ENCODE measurements at regions not wholly inside any gene's neighbourhood (a gene's known extent, or its start where the extent isn't known, plus 50 kb on each side); places are given as distances from the start of the nearest gene placed in this dataset.

DNA sequence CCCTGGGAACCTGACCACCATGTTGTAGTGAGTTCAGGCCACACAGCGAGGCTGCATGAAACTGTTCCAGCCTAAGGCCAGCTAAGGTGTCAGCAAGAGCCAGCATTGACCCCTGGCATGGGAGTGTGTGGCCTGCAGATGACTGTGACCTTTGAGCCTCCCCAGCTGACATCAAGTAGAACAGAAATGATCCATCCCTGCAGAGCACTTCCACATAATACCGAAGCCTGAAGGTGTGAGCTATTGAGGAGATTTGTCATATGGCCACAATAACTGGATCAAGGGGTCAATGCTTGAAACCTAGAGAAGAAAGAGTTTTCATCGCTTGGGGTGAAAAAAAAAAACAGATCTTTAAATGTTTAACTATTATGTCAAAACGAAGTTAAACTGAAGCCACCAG is 207.3 kb upstream of the SOX11 start:
- H3K27me3 ChIP-seq (ENCODE audit: low read depth) = no peaks in the 10 kb centered on the region

DNA sequence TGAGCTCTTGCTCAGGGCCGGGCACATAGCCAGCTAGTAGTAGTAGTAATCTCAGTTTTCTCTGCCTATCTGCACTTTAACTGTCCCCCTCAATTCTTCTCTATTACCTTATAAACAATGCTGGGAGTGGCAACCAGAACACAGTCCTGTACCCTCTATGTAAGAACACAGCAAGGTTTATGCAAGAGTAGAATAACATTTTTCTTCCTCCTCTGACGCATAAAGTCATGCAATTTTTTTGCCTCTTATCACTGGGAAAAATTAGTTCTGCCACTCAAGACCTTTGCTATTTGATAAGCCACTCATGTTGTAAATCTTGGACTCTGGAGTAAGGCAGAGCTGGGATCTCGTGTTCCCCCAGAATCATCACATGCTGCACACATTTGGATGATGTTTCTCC is 200.7 kb upstream of the SOX11 start:
- in situ Hi-C loops (cut with MboI; ENCODE audit: low sequenced_read_pairs) = no loop called here
- Histone ChIP-seq H3K9me3 (0 out of 2 replicates have a peak, but pooled peaks cover 2% of the 10 kb centered on the region), H3K4me3 (no peak overlapping the region), H3K4me1 (no peaks in the 10 kb centered on the region), H3K27me3 (ENCODE audit: low read depth) (no peaks in the 10 kb centered on the region), H3K36me3 (replicated peaks) (no peaks in the 10 kb centered on the region)
- DNase-seq (ENCODE audit: low spot score in 2 of 2) = no peak

More for the DNA sequence above, 207.3 kb upstream of the SOX11 start:
- DNase-seq (ENCODE audit: low spot score in 2 of 2) = no peak
- in situ Hi-C loops (cut with MboI; ENCODE audit: low sequenced_read_pairs) = no loop called here
- no peaks in the 10 kb centered on the region for H3K36me3 ChIP-seq (replicated peaks)
- H3K9me3 ChIP-seq = 0 out of 2 replicates have a peak, but pooled peaks cover 2% of the 10 kb centered on the region
- H3K4me3 ChIP-seq = no peak overlapping the region
- H3K4me1 ChIP-seq = no peaks in the 10 kb centered on the region

DNA sequence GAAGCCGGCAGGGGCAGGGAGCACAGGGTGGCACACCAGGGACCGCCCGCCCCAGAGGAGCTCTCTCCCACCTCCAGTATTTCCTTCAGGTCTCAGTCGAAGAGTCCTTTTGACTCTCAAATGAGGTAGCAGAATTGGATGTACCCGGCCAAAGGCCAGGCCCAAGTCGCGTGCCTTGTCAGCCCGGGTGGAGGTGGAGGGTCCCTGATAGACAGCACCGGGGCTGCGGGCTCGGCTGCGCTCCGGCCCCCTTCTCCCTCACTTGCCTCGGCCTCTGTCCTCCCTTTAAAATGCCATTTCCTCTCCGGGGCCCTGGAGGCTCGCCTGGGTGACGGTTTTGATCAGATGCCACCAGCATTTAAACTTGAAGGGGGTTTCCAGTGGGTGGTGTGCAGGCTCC is 198.9 kb upstream of the SOX11 start:
- Histone ChIP-seq H3K9me3 (no peaks in the 10 kb centered on the region), H3K36me3 (replicated peaks) (no peaks in the 10 kb centered on the region), H3K27me3 (ENCODE audit: low read depth) (no peaks in the 10 kb centered on the region), H3K4me3 (no peak overlapping the region), H3K4me1 (no peaks in the 10 kb centered on the region)
- in situ Hi-C loops (cut with MboI; ENCODE audit: low sequenced_read_pairs) = no loop called here
- DNase-seq (ENCODE audit: low spot score in 2 of 2) = no peak

DNA sequence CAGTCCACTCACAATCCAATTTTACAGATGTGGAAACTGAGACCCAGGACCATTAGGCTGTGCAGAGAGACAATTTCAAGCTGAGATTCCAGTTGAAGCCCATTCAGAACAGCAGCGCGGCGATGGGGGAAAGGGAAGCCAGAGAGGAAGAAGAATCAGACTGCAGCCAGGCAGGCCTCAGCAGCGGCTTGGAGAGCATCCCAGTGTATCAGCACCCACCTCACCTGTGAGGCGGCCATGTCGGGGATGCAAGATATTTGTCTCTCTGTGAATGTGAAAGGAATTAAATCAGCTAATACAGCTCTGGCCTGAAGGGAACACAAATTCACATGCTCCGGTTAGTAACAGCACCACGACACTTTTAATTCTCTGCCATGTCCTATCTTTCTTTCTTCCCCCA is 198.0 kb upstream of the SOX11 start:
- Histone ChIP-seq H3K9me3 (no peaks in the 10 kb centered on the region), H3K4me1 (no peaks in the 10 kb centered on the region), H3K36me3 (replicated peaks) (no peaks in the 10 kb centered on the region), H3K4me3 (no peak overlapping the region), H3K27me3 (ENCODE audit: low read depth) (no peaks in the 10 kb centered on the region)
- no peak for DNase-seq (ENCODE audit: low spot score in 2 of 2)
- in situ Hi-C loops (cut with MboI; ENCODE audit: low sequenced_read_pairs) = no loop called here

DNA sequence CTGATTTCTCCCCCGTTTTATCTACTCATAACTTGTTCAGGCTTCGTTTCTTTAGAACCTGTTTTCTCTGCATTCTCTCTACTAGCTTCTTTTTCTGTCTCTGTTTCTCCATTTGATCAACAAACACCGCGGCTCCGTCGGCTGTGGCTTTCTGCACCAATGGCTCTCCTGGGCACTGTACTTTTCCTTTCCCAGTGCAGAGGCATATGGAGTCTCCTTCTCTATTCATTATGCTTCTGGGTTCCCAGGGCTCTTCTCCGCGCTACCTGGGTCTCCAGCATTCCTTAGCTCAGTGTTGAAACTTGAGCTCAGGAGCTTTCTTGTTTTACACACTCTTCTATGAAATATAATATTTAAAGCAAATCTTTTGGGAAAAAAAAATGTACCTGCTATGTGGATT is 196.6 kb upstream of the SOX11 start:
- no peaks in the 10 kb centered on the region for H3K36me3 ChIP-seq (replicated peaks)
- H3K4me3 ChIP-seq = no peak overlapping the region
- H3K9me3 ChIP-seq = no peaks in the 10 kb centered on the region
- H3K4me1 ChIP-seq = no peaks in the 10 kb centered on the region
- in situ Hi-C loops (cut with MboI; ENCODE audit: low sequenced_read_pairs) = no loop called here
- no peaks in the 10 kb centered on the region for H3K27me3 ChIP-seq (ENCODE audit: low read depth)
- no peak for DNase-seq (ENCODE audit: low spot score in 2 of 2)

DNA sequence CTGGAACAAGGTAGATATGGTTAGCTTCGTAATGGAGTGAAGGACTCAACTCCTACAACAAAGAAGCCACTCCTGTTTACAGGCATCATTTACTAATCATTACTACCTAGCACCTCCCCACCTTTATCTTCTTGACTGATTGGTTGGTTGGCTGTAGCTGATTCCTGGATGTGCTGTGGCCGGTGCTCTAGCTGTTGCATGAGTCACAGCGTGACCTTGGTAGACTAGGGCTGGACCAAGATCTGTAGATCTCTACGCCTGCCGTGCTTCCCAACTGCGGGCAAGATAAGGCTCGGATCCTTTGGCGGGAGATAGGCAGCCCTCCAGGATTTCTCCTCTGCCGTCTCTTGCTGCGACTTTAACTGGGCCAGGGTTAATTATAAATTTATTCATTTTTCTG is 194.3 kb upstream of the SOX11 start:
- Histone ChIP-seq H3K4me1 (no peaks in the 10 kb centered on the region), H3K27me3 (ENCODE audit: low read depth) (no peaks in the 10 kb centered on the region), H3K4me3 (no peak overlapping the region), H3K36me3 (replicated peaks) (no peaks in the 10 kb centered on the region), H3K9me3 (no peaks in the 10 kb centered on the region)
- in situ Hi-C loops (cut with MboI; ENCODE audit: low sequenced_read_pairs) = no loop called here
- DNase-seq (ENCODE audit: low spot score in 2 of 2) = no peak

DNA sequence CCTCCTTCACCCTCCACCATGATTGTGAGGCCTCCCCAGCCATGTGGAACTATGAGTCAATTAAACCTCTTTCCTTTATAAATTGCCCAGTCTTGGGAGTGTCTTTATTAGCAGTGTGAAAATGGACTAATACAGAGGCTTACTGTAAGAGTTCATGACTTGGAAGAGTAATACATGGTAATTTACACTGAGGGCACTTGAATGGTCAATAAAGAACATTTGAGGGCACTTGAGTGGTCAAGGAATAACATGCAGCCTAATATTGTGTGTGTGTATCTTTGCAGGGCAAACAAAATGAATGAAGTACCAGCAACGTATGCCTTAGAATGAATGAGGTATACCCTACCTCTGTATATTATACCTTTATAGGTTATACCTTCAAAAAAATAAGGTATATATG is 190.4 kb upstream of the SOX11 start:
- H3K36me3 ChIP-seq (replicated peaks) = no peaks in the 10 kb centered on the region
- H3K9me3 ChIP-seq = no peaks in the 10 kb centered on the region
- no peaks in the 10 kb centered on the region for H3K4me1 ChIP-seq
- no peak overlapping the region for H3K4me3 ChIP-seq
- in situ Hi-C loops (cut with MboI; ENCODE audit: low sequenced_read_pairs) = no loop called here
- H3K27me3 ChIP-seq (ENCODE audit: low read depth) = no peaks in the 10 kb centered on the region
- DNase-seq (ENCODE audit: low spot score in 2 of 2) = no peak

DNA sequence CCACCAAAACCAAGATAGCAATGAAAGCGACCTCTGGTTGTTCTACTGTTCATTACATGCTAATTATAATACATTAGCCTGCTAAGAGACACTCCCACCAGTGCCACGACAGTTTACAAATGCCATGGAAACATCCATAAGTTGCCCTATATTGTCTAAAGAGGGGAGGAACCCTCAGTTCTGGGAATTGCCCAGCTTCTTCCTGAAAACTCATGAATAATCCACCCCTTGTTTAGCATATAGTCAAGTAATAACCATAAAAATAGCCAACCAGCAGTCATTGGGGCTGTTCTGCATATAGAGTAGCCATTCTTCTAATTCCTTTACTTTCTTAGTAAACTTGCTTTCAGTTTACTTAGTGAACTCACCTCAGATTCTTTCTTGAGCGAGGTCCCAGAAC is 189.8 kb upstream of the SOX11 start:
- no peak for DNase-seq (ENCODE audit: low spot score in 2 of 2)
- no peaks in the 10 kb centered on the region for H3K4me1 ChIP-seq
- no peak overlapping the region for H3K4me3 ChIP-seq
- no peaks in the 10 kb centered on the region for H3K27me3 ChIP-seq (ENCODE audit: low read depth)
- in situ Hi-C loops (cut with MboI; ENCODE audit: low sequenced_read_pairs) = no loop called here
- no peaks in the 10 kb centered on the region for H3K36me3 ChIP-seq (replicated peaks)
- H3K9me3 ChIP-seq = no peaks in the 10 kb centered on the region

DNA sequence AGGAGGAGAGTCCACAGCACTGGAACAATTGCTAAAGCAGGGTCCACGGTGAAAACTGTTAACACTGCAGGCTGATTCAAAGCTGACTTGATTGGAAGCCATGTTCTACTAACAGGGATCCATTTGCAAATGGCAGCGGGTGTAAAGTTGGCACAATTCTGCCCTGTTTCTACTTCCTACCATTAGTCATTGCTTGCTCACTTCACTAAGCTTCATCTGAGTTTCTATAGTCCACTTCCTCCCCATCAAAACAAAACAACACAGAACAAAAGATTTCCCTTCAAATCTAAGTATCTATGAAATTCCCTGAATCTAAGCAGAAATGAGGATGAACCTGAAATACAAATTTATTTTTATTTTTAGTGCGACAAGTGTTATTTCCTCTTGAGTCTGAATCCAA is 187.4 kb upstream of the SOX11 start:
- in situ Hi-C loops (cut with MboI; ENCODE audit: low sequenced_read_pairs) = no loop called here
- H3K27me3 ChIP-seq (ENCODE audit: low read depth) = no peaks in the 10 kb centered on the region
- no peak overlapping the region for H3K4me3 ChIP-seq
- H3K36me3 ChIP-seq (replicated peaks) = no peaks in the 10 kb centered on the region
- H3K9me3 ChIP-seq = no peaks in the 10 kb centered on the region
- H3K4me1 ChIP-seq = no peaks in the 10 kb centered on the region
- DNase-seq (ENCODE audit: low spot score in 2 of 2) = no peak

DNA sequence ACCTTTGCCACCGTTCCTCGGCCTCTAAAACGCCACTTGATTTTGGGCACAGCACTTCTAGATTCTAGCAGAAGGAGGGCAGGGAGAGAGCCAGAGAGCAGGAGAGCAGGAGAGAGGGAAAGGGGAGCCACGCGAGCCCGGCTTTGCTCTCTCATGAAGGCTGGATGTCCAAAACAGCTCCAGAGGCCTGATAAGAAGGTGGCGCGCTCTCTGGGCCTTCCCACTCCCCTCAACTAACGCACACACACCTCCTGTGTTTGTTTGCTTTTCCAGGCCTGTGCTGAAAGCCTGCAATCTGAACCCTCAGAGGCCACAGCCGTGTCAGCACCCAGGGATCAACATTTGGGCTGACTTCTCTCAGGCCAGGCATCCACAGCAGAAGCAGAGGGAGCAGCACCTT is 184.8 kb upstream of the SOX11 start:
- in situ Hi-C loops (cut with MboI; ENCODE audit: low sequenced_read_pairs) = no loop called here
- DNase-seq (ENCODE audit: low spot score in 2 of 2) = no peak
- H3K27me3 ChIP-seq (ENCODE audit: low read depth) = no peaks in the 10 kb centered on the region
- H3K4me1 ChIP-seq = no peaks in the 10 kb centered on the region
- H3K9me3 ChIP-seq = no peaks in the 10 kb centered on the region
- no peaks in the 10 kb centered on the region for H3K36me3 ChIP-seq (replicated peaks)
- no peak overlapping the region for H3K4me3 ChIP-seq

DNA sequence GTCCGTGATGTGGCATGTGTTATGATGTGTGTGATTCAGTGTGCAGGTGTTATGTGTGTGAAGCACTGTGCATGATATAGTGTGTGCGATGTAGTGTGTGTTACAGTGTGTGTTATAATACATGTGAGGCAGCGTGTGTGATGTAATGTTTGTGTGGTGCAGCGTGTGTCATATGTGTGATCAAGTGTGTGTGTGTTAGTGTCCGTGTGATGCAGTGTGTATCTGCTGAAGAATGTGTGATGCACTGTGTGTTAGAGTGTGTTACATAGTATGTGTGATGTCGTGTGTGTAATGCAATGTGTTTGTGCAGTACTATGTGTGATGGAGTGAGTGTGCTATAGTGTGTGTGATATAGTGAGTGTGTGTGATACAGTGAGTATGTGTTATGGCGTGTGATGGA is 182.8 kb upstream of the SOX11 start:
- H3K9me3 ChIP-seq = no peaks in the 10 kb centered on the region
- H3K4me1 ChIP-seq = no peaks in the 10 kb centered on the region
- H3K4me3 ChIP-seq = no peak overlapping the region
- in situ Hi-C loops (cut with MboI; ENCODE audit: low sequenced_read_pairs) = no loop called here
- H3K36me3 ChIP-seq (replicated peaks) = no peaks in the 10 kb centered on the region
- H3K27me3 ChIP-seq (ENCODE audit: low read depth) = no peaks in the 10 kb centered on the region
- no peak for DNase-seq (ENCODE audit: low spot score in 2 of 2)

DNA sequence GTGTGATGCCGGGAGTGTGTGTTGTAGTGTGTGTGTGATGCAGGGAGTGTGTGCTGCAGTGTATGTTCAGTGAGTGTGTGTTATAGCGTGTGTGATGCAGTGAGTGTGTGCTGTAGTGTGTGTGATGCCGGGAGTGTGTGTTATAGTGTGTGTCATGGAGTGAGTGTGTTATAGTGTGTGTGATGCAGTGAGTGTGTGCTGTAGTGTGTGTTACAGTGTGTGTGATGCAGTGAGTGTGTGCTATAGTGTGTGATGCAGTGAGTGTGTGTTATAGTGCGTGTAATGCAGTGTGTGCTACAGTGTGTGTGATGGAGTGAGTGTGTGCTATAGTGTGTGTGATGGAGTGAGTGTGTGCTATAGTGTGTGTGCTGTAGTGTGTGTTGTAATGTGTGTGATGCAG is 182.1 kb upstream of the SOX11 start:
- Histone ChIP-seq H3K9me3 (no peaks in the 10 kb centered on the region), H3K27me3 (ENCODE audit: low read depth) (no peaks in the 10 kb centered on the region), H3K4me1 (no peaks in the 10 kb centered on the region), H3K36me3 (replicated peaks) (no peaks in the 10 kb centered on the region), H3K4me3 (no peak overlapping the region)
- in situ Hi-C loops (cut with MboI; ENCODE audit: low sequenced_read_pairs) = no loop called here
- no peak for DNase-seq (ENCODE audit: low spot score in 2 of 2)

DNA sequence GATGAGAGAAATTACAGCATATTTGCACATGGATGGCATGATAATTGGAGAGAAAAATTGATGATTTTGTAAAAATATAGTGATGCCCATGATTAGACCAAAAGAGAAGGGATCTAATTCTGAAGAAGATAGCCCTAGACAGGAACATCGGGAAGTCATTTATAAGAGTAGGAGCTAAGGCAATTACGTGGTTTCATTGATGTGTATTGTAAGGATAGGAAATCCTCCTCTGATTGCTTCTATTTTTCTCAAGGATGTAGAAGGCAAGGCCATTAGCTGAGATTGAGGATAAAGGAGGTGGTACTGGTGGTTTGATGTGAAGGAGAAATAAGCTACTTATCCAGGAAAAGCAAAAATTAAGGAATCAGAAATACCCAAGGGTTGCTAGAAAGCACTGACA is 176.5 kb upstream of the SOX11 start:
- Histone ChIP-seq H3K4me3 (no peak overlapping the region), H3K9me3 (no peaks in the 10 kb centered on the region), H3K36me3 (replicated peaks) (no peaks in the 10 kb centered on the region), H3K4me1 (no peaks in the 10 kb centered on the region), H3K27me3 (ENCODE audit: low read depth) (no peaks in the 10 kb centered on the region)
- DNase-seq (ENCODE audit: low spot score in 2 of 2) = no peak
- in situ Hi-C loops (cut with MboI; ENCODE audit: low sequenced_read_pairs) = no loop called here

DNA sequence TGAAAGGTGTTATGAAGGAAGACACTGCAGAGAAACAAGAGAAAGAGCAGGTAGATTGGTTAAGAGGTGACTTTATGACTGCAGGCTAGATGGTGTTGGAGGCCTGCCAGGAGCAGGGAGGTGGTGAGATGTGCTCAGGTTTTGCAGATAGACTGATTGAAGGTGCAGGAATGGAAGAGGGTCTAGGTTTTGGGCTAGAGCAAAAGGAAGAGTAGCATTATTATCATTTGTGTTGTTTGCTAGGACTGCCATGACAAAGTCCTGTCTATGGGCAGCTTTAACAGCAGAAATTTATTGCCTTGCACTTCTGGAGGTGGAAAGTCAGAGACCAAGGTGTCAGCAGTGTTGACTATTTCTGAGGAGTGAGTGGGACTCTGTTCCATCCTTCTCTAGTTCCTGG is 172.9 kb upstream of the SOX11 start:
- in situ Hi-C loops (cut with MboI; ENCODE audit: low sequenced_read_pairs) = no loop called here
- DNase-seq (ENCODE audit: low spot score in 2 of 2) = no peak
- no peak overlapping the region for H3K4me3 ChIP-seq
- no peaks in the 10 kb centered on the region for H3K4me1 ChIP-seq
- no peaks in the 10 kb centered on the region for H3K9me3 ChIP-seq
- H3K36me3 ChIP-seq (replicated peaks) = no peaks in the 10 kb centered on the region
- H3K27me3 ChIP-seq (ENCODE audit: low read depth) = no peaks in the 10 kb centered on the region

DNA sequence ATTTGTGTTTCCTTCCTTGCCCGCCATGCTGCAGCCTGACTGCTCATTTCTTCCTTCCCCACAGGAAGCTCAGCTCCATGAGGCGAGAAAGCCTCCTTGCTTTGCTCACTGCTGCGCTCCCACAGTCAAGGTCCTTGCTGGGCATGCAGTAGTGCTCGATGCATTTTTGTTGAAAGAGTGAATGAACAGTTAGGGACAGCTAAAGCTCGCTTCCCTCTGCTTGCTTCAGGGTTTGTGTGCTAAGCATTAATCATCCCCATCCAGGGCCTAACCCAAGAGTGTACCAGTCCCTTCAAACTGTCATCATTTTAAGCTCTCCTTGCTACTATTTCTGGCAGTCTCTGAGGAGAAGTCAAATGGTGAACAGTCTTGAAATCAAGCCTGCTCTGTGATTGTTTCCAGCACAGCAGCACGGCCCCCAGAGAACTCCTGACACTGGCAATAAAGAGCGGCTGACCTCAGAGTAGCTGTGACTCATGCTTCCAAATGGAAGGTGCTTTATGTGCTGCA is 171.7 kb upstream of the SOX11 start:
- no peaks in the 10 kb centered on the region for H3K9me3 ChIP-seq
- in situ Hi-C loops (cut with MboI; ENCODE audit: low sequenced_read_pairs) = no loop called here
- H3K4me3 ChIP-seq = no peak overlapping the region
- no peaks in the 10 kb centered on the region for H3K36me3 ChIP-seq (replicated peaks)
- no peak for DNase-seq (ENCODE audit: low spot score in 2 of 2)
- no peaks in the 10 kb centered on the region for H3K27me3 ChIP-seq (ENCODE audit: low read depth)
- H3K4me1 ChIP-seq = no peaks in the 10 kb centered on the region
